MCF 10A (cell line): ENCODE measurements at regions not wholly inside any gene's neighbourhood (a gene's known extent, or its start where the extent isn't known, plus 50 kb on each side); places are given as distances from the start of the nearest gene placed in this dataset.

Source experiments
- BruUV-seq: library from RNA; stranded (reverse); fragments of 400-500 nt; replicated peaks from 2 replicates; lab custom pipeline; 2021; lab: Mats Ljungman, UMichigan
- CTCF ChIA-PET: fragments of 300-600 bp; sonication (Branson Sonifier 250); formaldehyde crosslinking; extraction: SDS; loops from one replicate; lab custom pipeline; 2021; ENCODE audit warnings: antibody characterized with exemption, inconsistent platforms; lab: Yijun Ruan, JAX
- POLR2A ChIA-PET: fragments of 300-600, 350-650 bp; sonication (Branson Sonifier 250); formaldehyde crosslinking; extraction: SDS; loops from one replicate; lab custom pipeline; 2020; ENCODE audit warnings: antibody characterized with exemption, inconsistent platforms; lab: Yijun Ruan, JAX
- DNase-seq: peaks from one replicate; pipeline ENCODE4 v3.0.0-alpha.2; 2018; ENCODE audit not compliant: unreplicated experiment
- H3K27ac Mint-ChIP-seq: one replicate; pipeline ENCODE4 v1.8.0; 2022; ENCODE audit warnings: mild to moderate bottlenecking, low read depth, mixed read lengths; ENCODE audit not compliant: unreplicated experiment
- H3K27me3 Mint-ChIP-seq: one replicate; pipeline ENCODE4 v1.8.0; 2022; ENCODE audit warnings: mixed read lengths; ENCODE audit not compliant: insufficient read depth, unreplicated experiment
- H3K36me3 Mint-ChIP-seq: one replicate; pipeline ENCODE4 v1.8.0; 2022; ENCODE audit warnings: mild to moderate bottlenecking, moderate library complexity, mixed read lengths; ENCODE audit not compliant: insufficient read depth, unreplicated experiment
- H3K4me1 Mint-ChIP-seq: one replicate; pipeline ENCODE4 v1.8.0; 2022; ENCODE audit warnings: mixed read lengths; ENCODE audit not compliant: insufficient read depth, unreplicated experiment
- H3K4me3 Mint-ChIP-seq: one replicate; pipeline ENCODE4 v1.8.0; 2022; ENCODE audit warnings: mild to moderate bottlenecking, moderate library complexity, mixed read lengths; ENCODE audit not compliant: unreplicated experiment
- H3K9me3 Mint-ChIP-seq: one replicate; pipeline ENCODE4 v1.8.0; 2022; ENCODE audit warnings: mixed read lengths; ENCODE audit not compliant: unreplicated experiment
- CTCF ChIP-seq: fragments of 200-600 bp; IDR thresholded peaks from one replicate; pipeline ENCODE4 v1.8.0; 2022; ENCODE audit warnings: antibody characterized with exemption, mild to moderate bottlenecking; ENCODE audit not compliant: unreplicated experiment
- intact Hi-C: fragments of 100-400 bp; cut with micrococcal nuclease; formaldehyde crosslinking; loops from 2 replicates; pipeline ENCODE4 v1.14.1; 2022

DNA sequence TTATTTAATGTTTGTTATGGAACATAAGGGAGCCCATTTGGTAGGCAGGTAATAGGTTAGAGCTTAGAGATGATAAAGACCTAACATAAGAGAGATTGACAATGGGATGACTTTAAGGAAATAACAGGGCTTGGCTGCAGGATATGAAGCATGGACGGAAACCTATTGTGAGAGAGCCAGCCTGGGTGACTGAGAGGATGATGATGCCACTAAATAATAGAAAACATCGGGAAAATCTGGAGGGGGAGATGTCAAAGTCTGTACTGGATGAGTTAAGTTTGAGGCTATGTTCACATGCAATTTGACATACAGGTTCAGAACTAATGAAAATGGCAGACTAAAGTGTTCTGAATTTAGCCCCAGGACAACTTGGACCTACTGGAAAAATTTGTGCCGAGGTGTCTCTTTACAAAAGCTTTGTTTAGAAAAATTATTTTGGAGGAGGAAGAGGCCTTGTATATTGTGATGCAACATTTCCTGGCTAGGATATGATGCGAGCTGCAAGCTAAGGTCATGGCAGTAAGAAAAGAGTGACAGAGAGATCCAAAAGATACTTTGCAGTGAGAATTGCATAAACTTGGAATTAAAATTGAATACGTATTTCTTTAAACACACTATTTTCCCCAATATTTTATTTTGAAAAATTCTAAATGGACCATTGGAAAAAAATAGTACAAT lies 339.3 kb upstream of the PLET1 start:
- ChIA-PET POLR2A (interaction anchor here (0.5 to 1.6 kb wide), 2 partner anchors 10 to 449 kb away, joined by 3 to 5 read pairs; no protein-coding TSS in a partner anchor), CTCF (interaction anchor here (0.7 to 2.8 kb wide), 3 partner anchors 11 to 950 kb away, joined by 3 to 17 read pairs (median 5); no protein-coding TSS in a partner anchor)
- intact Hi-C loops = no loop called here
- TF ChIP-seq CTCF = no peak
- H3K36me3 Mint-ChIP-seq = no peaks in the 10 kb centered on the region
- no peaks in the 10 kb centered on the region for H3K27me3 Mint-ChIP-seq
- no peak overlapping the region for H3K4me3 Mint-ChIP-seq
- H3K27ac Mint-ChIP-seq = no peak overlapping the region
- H3K4me1 Mint-ChIP-seq = no peaks in the 10 kb centered on the region
- H3K9me3 Mint-ChIP-seq = no peaks in the 10 kb centered on the region
- DNase-seq = no peak
- BruUV-seq = no TSS peak

GRCh38 chr11:112605093-112605666 lies 344.5 kb upstream of the PLET1 start:
- DNase-seq = no peak
- no peak for TF ChIP-seq CTCF
- Mint-ChIP-seq H3K4me3 (no peak overlapping the region), H3K9me3 (no peaks in the 10 kb centered on the region), H3K27me3 (no peaks in the 10 kb centered on the region), H3K4me1 (no peaks in the 10 kb centered on the region), H3K27ac (no peak overlapping the region), H3K36me3 (no peaks in the 10 kb centered on the region)
- BruUV-seq = no TSS peak
- POLR2A ChIA-PET = no interaction called here
- CTCF ChIA-PET = interaction anchor here (1.0 kb wide), 1 partner anchor 17 kb away, joined by 3 read pairs; no protein-coding TSS in a partner anchor
- intact Hi-C loops = no loop called here

- H3K27ac Mint-ChIP-seq = no peak overlapping the region
- DNase-seq = no peak
- intact Hi-C loops = no loop called here
- no peaks in the 10 kb centered on the region for H3K36me3 Mint-ChIP-seq
- H3K9me3 Mint-ChIP-seq = no peaks in the 10 kb centered on the region
- BruUV-seq = no TSS peak
- peaks cover 6% of the 10 kb centered on the region for H3K4me1 Mint-ChIP-seq
- no peak for TF ChIP-seq CTCF
- ChIA-PET POLR2A (no interaction called here), CTCF (interaction anchor here (1.1 kb wide), 1 partner anchor 20 kb away, joined by 4 read pairs; no protein-coding TSS in a partner anchor)
- no peaks in the 10 kb centered on the region for H3K27me3 Mint-ChIP-seq
- H3K4me3 Mint-ChIP-seq = no peak overlapping the region
Measured at GRCh38 chr11:112606656-112607055, 346.0 kb upstream of the PLET1 start.

- no peaks in the 10 kb centered on the region for H3K27me3 Mint-ChIP-seq
- H3K4me3 Mint-ChIP-seq = no peak overlapping the region
- intact Hi-C loops = no loop called here
- POLR2A ChIA-PET = no interaction called here
- peaks cover 17% of the 10 kb centered on the region for H3K4me1 Mint-ChIP-seq
- no TSS peak for BruUV-seq
- CTCF ChIA-PET = interaction anchor here (0.6 to 0.7 kb wide), 2 partner anchors 10 to 25 kb away, joined by 3 read pairs; no protein-coding TSS in a partner anchor
- no peak for DNase-seq
- no peaks in the 10 kb centered on the region for H3K9me3 Mint-ChIP-seq
- no peak for TF ChIP-seq CTCF
- no peak overlapping the region for H3K27ac Mint-ChIP-seq
- H3K36me3 Mint-ChIP-seq = no peaks in the 10 kb centered on the region
Measured at GRCh38 chr11:112608509-112608908, 347.8 kb upstream of the PLET1 start.
